ENCODE measurements at regions not wholly inside any gene's neighbourhood (a gene's known extent, or its start where the extent isn't known, plus 50 kb on each side); places are given as distances from the start of the nearest gene placed in this dataset.
"Not testable (repeated sequence)": the region's sequence is repeated elsewhere in the genome, so short reads cannot be mapped to it uniquely, and the experiment has no call there.

- TF ChIP-seq REST (IDR thresholded peaks at IDR 0.05; ENCODE audit: low read depth, low read length) (no peak), PBX3 (IDR thresholded peaks at IDR 0.05) (no peak)
Measured at GRCh38 chrX:40224658-40225057, 126.9 kb upstream of the BCOR start (continued).

GRCh38 chrX:40222612-40223011 lies 124.9 kb upstream of the BCOR start:
- H2AFZ ChIP-seq (ENCODE audit: low read depth); H3K27me3 ChIP-seq (ENCODE audit: insufficient read depth); H3K9me3 ChIP-seq; H4K20me1 ChIP-seq (ENCODE audit: insufficient read depth); H3K27ac ChIP-seq (ENCODE audit: low read depth in 2 of 2, low read length in 1 of 2); H3F3A ChIP-seq (replicated peaks; ENCODE audit: insufficient read depth); H3K36me3 ChIP-seq (replicated peaks in 1 of 2; ENCODE audit: control insufficient read depth in 1 of 2, insufficient read depth in 2 of 2, low read length in 1 of 2); H3K4me3 ChIP-seq (ENCODE audit: low read depth in 2 of 2, low read length in 1 of 2); DNase-seq; POLR2A ChIA-PET; H3K4me2 ChIP-seq; H3K9me2 ChIP-seq; H3K4me1 ChIP-seq (ENCODE audit: control insufficient read depth in 1 of 2, insufficient read depth in 2 of 2, low read depth in 1 of 2, low read length in 1 of 2); H3K79me2 ChIP-seq (ENCODE audit: insufficient read depth); H3K9ac ChIP-seq: not testable (repeated sequence)
- CTCF ChIA-PET = interaction anchor here (1.6 kb wide), 1 partner anchor 22 kb away, joined by 3 read pairs; no protein-coding TSS in a partner anchor

- WGBS (ENCODE audit: low lambda C conversion rate) = 45% methylated on average over 3 of the region's 3 CpGs
- no peak overlapping the region for H3K27ac ChIP-seq (ENCODE audit: low read depth in 2 of 2, low read length in 1 of 2)
- H4K20me1 ChIP-seq (ENCODE audit: insufficient read depth) = no peaks in the 10 kb centered on the region
- H3K9me3 ChIP-seq = no peaks in the 10 kb centered on the region
- H2AFZ ChIP-seq (ENCODE audit: low read depth) = no peak overlapping the region
- POLR2A ChIA-PET = no interaction called here
- no peak overlapping the region for H3K4me3 ChIP-seq (ENCODE audit: low read depth in 2 of 2, low read length in 1 of 2)
- no peaks in the 10 kb centered on the region for H3K9me2 ChIP-seq
- H3K27me3 ChIP-seq (ENCODE audit: insufficient read depth) = no peaks in the 10 kb centered on the region
- no peaks in the 10 kb centered on the region for H3K79me2 ChIP-seq (ENCODE audit: insufficient read depth)
- CTCF ChIA-PET = no interaction called here
- H3K9ac ChIP-seq = no peak overlapping the region
- H3K36me3 ChIP-seq (replicated peaks in 1 of 2; ENCODE audit: control insufficient read depth in 1 of 2, insufficient read depth in 2 of 2, low read length in 1 of 2) = no peaks in the 10 kb centered on the region
- H3F3A ChIP-seq (replicated peaks; ENCODE audit: insufficient read depth) = no peaks in the 10 kb centered on the region
- no peak overlapping the region for H3K4me2 ChIP-seq
- DNase-seq = no peak
- H3K4me1 ChIP-seq (ENCODE audit: control insufficient read depth in 1 of 2, insufficient read depth in 2 of 2, low read depth in 1 of 2, low read length in 1 of 2) = no peaks in the 10 kb centered on the region
- TF ChIP-seq CHD2 (IDR thresholded peaks at IDR 0.05; ENCODE audit: low read length, partially characterized antibody) = no peak
- TF ChIP-seq MAX (IDR thresholded peaks at IDR 0.05; ENCODE audit: low read depth) = no peak
- TF ChIP-seq EZH2phosphoT487 (IDR thresholded peaks at IDR 0.05; ENCODE audit: borderline replicate concordance, low read depth) = no peak
- no peak for TF ChIP-seq PBX3 (IDR thresholded peaks at IDR 0.05)
- no peak for TF ChIP-seq TCF12 (IDR thresholded peaks at IDR 0.05)
- no peak for TF ChIP-seq FOXJ3 (CRISPR knock-in tag; IDR thresholded peaks at IDR 0.05)
- no peak for TF ChIP-seq FOXM1 (IDR thresholded peaks at IDR 0.05; ENCODE audit: low read depth)
- TF ChIP-seq REST (IDR thresholded peaks at IDR 0.05; ENCODE audit: low read depth, low read length) = no peak
- no peak for TF ChIP-seq TAF1 (IDR thresholded peaks at IDR 0.05; ENCODE audit: borderline replicate concordance, low read depth, low read length)
- no peak for TF ChIP-seq USF1 (IDR thresholded peaks at IDR 0.05; ENCODE audit: borderline replicate concordance, low read depth)
- no peak for TF ChIP-seq EP300 (IDR thresholded peaks at IDR 0.05; ENCODE audit: borderline replicate concordance in 1 of 2, low read depth in 1 of 2, low read length in 1 of 2)
Measured at GRCh38 chrX:40213092-40213491, 115.3 kb upstream of the BCOR start.

All from SK-N-SH (cell line).